IPS-NIHi11 (cell line): ENCODE measurements at regions not wholly inside any gene's neighbourhood (a gene's known extent, or its start where the extent isn't known, plus 50 kb on each side); places are given as distances from the start of the nearest gene placed in this dataset.
"Not testable (repeated sequence)": the region's sequence is repeated elsewhere in the genome, so short reads cannot be mapped to it uniquely, and the experiment has no call there.

Source experiments
- DNase-seq: peaks from one replicate; pipeline ENCODE4 v3.0.0; 2012; ENCODE audit warnings: mixed read lengths, low spot score

- no peak for DNase-seq
Measured at GRCh38 chr6:74491844-74492374, 713.9 kb downstream of the COL12A1 start.

- DNase-seq, result not testable (repeated sequence)
Measured at GRCh38 chr6:74488726-74489125, 717.1 kb downstream of the COL12A1 start.

- DNase-seq, result no peak
Measured at GRCh38 chr6:74482180-74482579, 723.7 kb downstream of the COL12A1 start.

- no peak for DNase-seq
Measured at GRCh38 chr6:74480561-74480960, 725.3 kb downstream of the COL12A1 start.

GRCh38 chr6:74479960-74480359, 725.9 kb downstream of the COL12A1 start:
- no peak for DNase-seq

GRCh38 chr6:74479420-74479819, 726.4 kb downstream of the COL12A1 start:
- DNase-seq, result no peak

- not testable (repeated sequence) for DNase-seq
Measured at GRCh38 chr6:74474046-74474445, 731.8 kb downstream of the COL12A1 start.

- DNase-seq, result not testable (repeated sequence)
Measured at GRCh38 chr6:74468552-74468951, 737.3 kb downstream of the COL12A1 start.

- no peak for DNase-seq
Measured at GRCh38 chr6:74467533-74468215, 738.2 kb downstream of the COL12A1 start.

GRCh38 chr6:74466572-74466971, 739.3 kb downstream of the COL12A1 start:
- no peak for DNase-seq

- DNase-seq, result no peak
Measured at GRCh38 chr6:74459260-74459659, 746.6 kb downstream of the COL12A1 start.

- no peak for DNase-seq
Measured at GRCh38 chr6:74458536-74458935, 747.3 kb downstream of the COL12A1 start.

- DNase-seq, result no peak
Measured at GRCh38 chr6:74455786-74456185, 750.1 kb downstream of the COL12A1 start.

- no peak for DNase-seq
Measured at GRCh38 chr6:74451953-74452352, 753.9 kb downstream of the COL12A1 start.

GRCh38 chr6:74448850-74449249, 752.8 kb downstream of the CD109 start:
- no peak for DNase-seq

- DNase-seq, result no peak
Measured at GRCh38 chr6:74447013-74447412, 751.0 kb downstream of the CD109 start.

GRCh38 chr6:74439123-74439811, 743.3 kb downstream of the CD109 start:
- no peak for DNase-seq

GRCh38 chr6:74438395-74438794, 742.4 kb downstream of the CD109 start:
- DNase-seq, result not testable (repeated sequence)

GRCh38 chr6:74434171-74434570, 738.2 kb downstream of the CD109 start:
- no peak for DNase-seq

- no peak for DNase-seq
Measured at GRCh38 chr6:74431873-74432580, 736.0 kb downstream of the CD109 start.

GRCh38 chr6:74420221-74420620, 724.2 kb downstream of the CD109 start:
- no peak for DNase-seq

- no peak for DNase-seq
Measured at GRCh38 chr6:74415056-74415455, 719.1 kb downstream of the CD109 start.

- DNase-seq, result no peak
Measured at GRCh38 chr6:74410630-74411029, 714.6 kb downstream of the CD109 start.
